ENCODE measurements at regions not wholly inside any gene's neighbourhood (a gene's known extent, or its start where the extent isn't known, plus 50 kb on each side); places are given as distances from the start of the nearest gene placed in this dataset.

DNA sequence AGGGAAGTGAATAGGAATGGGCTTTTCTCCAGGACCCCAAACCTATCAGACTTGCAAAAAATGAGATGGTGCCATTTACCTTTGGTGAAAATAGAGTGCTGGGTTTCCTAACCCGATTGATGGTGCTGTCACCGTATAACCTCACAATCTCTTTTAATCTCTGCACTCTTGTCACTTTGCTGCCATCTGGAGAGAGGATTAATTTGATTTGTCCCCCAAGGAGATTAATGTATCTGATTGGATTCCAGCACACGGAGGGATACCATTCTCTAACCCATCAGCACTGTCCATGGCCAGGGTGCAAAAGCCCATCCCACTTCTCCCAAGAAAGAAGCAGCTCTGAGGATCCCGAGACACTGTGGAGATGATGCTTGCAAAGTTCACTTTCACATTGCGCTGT lies 86.3 kb upstream of the NFE2L3 start:
- Histone ChIP-seq H3K9me3 (ENCODE audit: control insufficient read depth, low read depth, low read length) (no peaks in the 10 kb centered on the region), H3K27me3 (ENCODE audit: control insufficient read depth, insufficient read depth, low read length) (no peaks in the 10 kb centered on the region), H3K9ac (ENCODE audit: low read length) (no peak overlapping the region), H3K4me1 (ENCODE audit: control insufficient read depth, low read depth, low read length) (peaks cover 9% of the 10 kb centered on the region), H3K4me3 (ENCODE audit: low read length) (no peak overlapping the region), H3K27ac (ENCODE audit: low read length) (no peak overlapping the region), H3K36me3 (ENCODE audit: control insufficient read depth, low read depth, low read length) (no peaks in the 10 kb centered on the region)

DNA sequence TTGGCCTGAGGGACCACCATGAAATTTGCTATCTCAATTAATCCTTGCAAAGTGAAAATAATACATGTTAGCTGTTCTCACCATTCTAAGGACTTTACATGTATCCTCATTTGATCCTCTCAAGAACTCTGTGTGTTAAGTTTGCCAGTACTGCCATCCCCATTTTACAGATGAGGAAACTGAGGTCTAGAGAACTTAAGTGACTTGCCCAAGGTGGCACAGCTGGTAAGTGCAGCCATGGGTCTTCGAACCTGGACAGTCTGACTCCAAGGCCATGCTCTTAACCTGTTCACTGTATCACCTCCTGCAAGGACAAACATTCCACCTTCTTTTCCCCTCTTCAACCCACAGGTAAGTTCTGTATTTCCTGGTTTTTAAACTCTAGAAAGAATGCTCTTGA lies 85.3 kb upstream of the NFE2L3 start:
- H3K27ac ChIP-seq (ENCODE audit: low read length) = no peak overlapping the region
- H3K9me3 ChIP-seq (ENCODE audit: control insufficient read depth, low read depth, low read length) = no peaks in the 10 kb centered on the region
- H3K9ac ChIP-seq (ENCODE audit: low read length) = no peak overlapping the region
- no peaks in the 10 kb centered on the region for H3K27me3 ChIP-seq (ENCODE audit: control insufficient read depth, insufficient read depth, low read length)
- H3K4me3 ChIP-seq (ENCODE audit: low read length) = no peak overlapping the region
- no peaks in the 10 kb centered on the region for H3K36me3 ChIP-seq (ENCODE audit: control insufficient read depth, low read depth, low read length)
- no peaks in the 10 kb centered on the region for H3K4me1 ChIP-seq (ENCODE audit: control insufficient read depth, low read depth, low read length)

GRCh38 chr7:26070290-26070689 lies 81.7 kb upstream of the NFE2L3 start:
- H3K9ac ChIP-seq (ENCODE audit: low read length) = no peak overlapping the region
- no peak overlapping the region for H3K4me3 ChIP-seq (ENCODE audit: low read length)
- H3K27ac ChIP-seq (ENCODE audit: low read length) = no peak overlapping the region
- peaks cover 10% of the 10 kb centered on the region for H3K4me1 ChIP-seq (ENCODE audit: control insufficient read depth, low read depth, low read length)
- H3K9me3 ChIP-seq (ENCODE audit: control insufficient read depth, low read depth, low read length) = no peaks in the 10 kb centered on the region
- H3K36me3 ChIP-seq (ENCODE audit: control insufficient read depth, low read depth, low read length) = no peaks in the 10 kb centered on the region
- H3K27me3 ChIP-seq (ENCODE audit: control insufficient read depth, insufficient read depth, low read length) = no peaks in the 10 kb centered on the region

GRCh38 chr7:26071622-26072456 lies 80.2 kb upstream of the NFE2L3 start:
- Histone ChIP-seq H3K36me3 (ENCODE audit: control insufficient read depth, low read depth, low read length) (no peaks in the 10 kb centered on the region), H3K4me1 (ENCODE audit: control insufficient read depth, low read depth, low read length) (peaks cover 10% of the 10 kb centered on the region), H3K27me3 (ENCODE audit: control insufficient read depth, insufficient read depth, low read length) (no peaks in the 10 kb centered on the region), H3K9ac (ENCODE audit: low read length) (no peak overlapping the region), H3K4me3 (ENCODE audit: low read length) (no peak overlapping the region), H3K27ac (ENCODE audit: low read length) (no peak overlapping the region), H3K9me3 (ENCODE audit: control insufficient read depth, low read depth, low read length) (no peaks in the 10 kb centered on the region)

GRCh38 chr7:26073041-26073440 lies 79.0 kb upstream of the NFE2L3 start:
- Histone ChIP-seq H3K27me3 (ENCODE audit: control insufficient read depth, insufficient read depth, low read length) (no peaks in the 10 kb centered on the region), H3K36me3 (ENCODE audit: control insufficient read depth, low read depth, low read length) (no peaks in the 10 kb centered on the region), H3K9ac (ENCODE audit: low read length) (no peak overlapping the region), H3K4me3 (ENCODE audit: low read length) (no peak overlapping the region), H3K27ac (ENCODE audit: low read length) (peak overlapping the region; percentile 17), H3K9me3 (ENCODE audit: control insufficient read depth, low read depth, low read length) (no peaks in the 10 kb centered on the region), H3K4me1 (ENCODE audit: control insufficient read depth, low read depth, low read length) (peaks cover 10% of the 10 kb centered on the region)

GRCh38 chr7:26074919-26075318 lies 77.1 kb upstream of the NFE2L3 start:
- H3K27ac ChIP-seq (ENCODE audit: low read length) = no peak overlapping the region
- H3K9ac ChIP-seq (ENCODE audit: low read length) = no peak overlapping the region
- H3K27me3 ChIP-seq (ENCODE audit: control insufficient read depth, insufficient read depth, low read length) = no peaks in the 10 kb centered on the region
- peaks cover 13% of the 10 kb centered on the region for H3K4me1 ChIP-seq (ENCODE audit: control insufficient read depth, low read depth, low read length)
- H3K36me3 ChIP-seq (ENCODE audit: control insufficient read depth, low read depth, low read length) = no peaks in the 10 kb centered on the region
- no peak overlapping the region for H3K4me3 ChIP-seq (ENCODE audit: low read length)
- no peaks in the 10 kb centered on the region for H3K9me3 ChIP-seq (ENCODE audit: control insufficient read depth, low read depth, low read length)

GRCh38 chr7:26076691-26077090 lies 75.3 kb upstream of the NFE2L3 start:
- H3K4me1 ChIP-seq (ENCODE audit: control insufficient read depth, low read depth, low read length) = peaks cover 17% of the 10 kb centered on the region
- H3K27me3 ChIP-seq (ENCODE audit: control insufficient read depth, insufficient read depth, low read length) = no peaks in the 10 kb centered on the region
- no peak overlapping the region for H3K4me3 ChIP-seq (ENCODE audit: low read length)
- no peaks in the 10 kb centered on the region for H3K9me3 ChIP-seq (ENCODE audit: control insufficient read depth, low read depth, low read length)
- no peak overlapping the region for H3K9ac ChIP-seq (ENCODE audit: low read length)
- H3K27ac ChIP-seq (ENCODE audit: low read length) = no peak overlapping the region
- H3K36me3 ChIP-seq (ENCODE audit: control insufficient read depth, low read depth, low read length) = no peaks in the 10 kb centered on the region

GRCh38 chr7:26078437-26079336 lies 73.3 kb upstream of the NFE2L3 start:
- H3K36me3 ChIP-seq (ENCODE audit: control insufficient read depth, low read depth, low read length) = no peaks in the 10 kb centered on the region
- H3K27ac ChIP-seq (ENCODE audit: low read length) = no peak overlapping the region
- no peak overlapping the region for H3K9ac ChIP-seq (ENCODE audit: low read length)
- peak overlapping the region; percentile 5 for H3K4me3 ChIP-seq (ENCODE audit: low read length)
- H3K9me3 ChIP-seq (ENCODE audit: control insufficient read depth, low read depth, low read length) = no peaks in the 10 kb centered on the region
- H3K27me3 ChIP-seq (ENCODE audit: control insufficient read depth, insufficient read depth, low read length) = no peaks in the 10 kb centered on the region
- peaks cover 19% of the 10 kb centered on the region for H3K4me1 ChIP-seq (ENCODE audit: control insufficient read depth, low read depth, low read length)

- Histone ChIP-seq H3K9ac (ENCODE audit: low read length) (no peak overlapping the region), H3K4me3 (ENCODE audit: low read length) (no peak overlapping the region), H3K9me3 (ENCODE audit: control insufficient read depth, low read depth, low read length) (no peaks in the 10 kb centered on the region), H3K36me3 (ENCODE audit: control insufficient read depth, low read depth, low read length) (no peaks in the 10 kb centered on the region), H3K4me1 (ENCODE audit: control insufficient read depth, low read depth, low read length) (peaks cover 19% of the 10 kb centered on the region), H3K27me3 (ENCODE audit: control insufficient read depth, insufficient read depth, low read length) (no peaks in the 10 kb centered on the region), H3K27ac (ENCODE audit: low read length) (no peak overlapping the region)
These were observed 70.4 kb upstream of the NFE2L3 start for GRCh38 chr7:26081638-26082037.

- H3K27me3 ChIP-seq (ENCODE audit: control insufficient read depth, insufficient read depth, low read length) = no peaks in the 10 kb centered on the region
- no peak overlapping the region for H3K9ac ChIP-seq (ENCODE audit: low read length)
- no peak overlapping the region for H3K4me3 ChIP-seq (ENCODE audit: low read length)
- H3K27ac ChIP-seq (ENCODE audit: low read length) = no peak overlapping the region
- H3K4me1 ChIP-seq (ENCODE audit: control insufficient read depth, low read depth, low read length) = peaks cover 19% of the 10 kb centered on the region
- H3K9me3 ChIP-seq (ENCODE audit: control insufficient read depth, low read depth, low read length) = no peaks in the 10 kb centered on the region
- no peaks in the 10 kb centered on the region for H3K36me3 ChIP-seq (ENCODE audit: control insufficient read depth, low read depth, low read length)
These were observed 68.9 kb upstream of the NFE2L3 start for GRCh38 chr7:26083113-26083512.

DNA sequence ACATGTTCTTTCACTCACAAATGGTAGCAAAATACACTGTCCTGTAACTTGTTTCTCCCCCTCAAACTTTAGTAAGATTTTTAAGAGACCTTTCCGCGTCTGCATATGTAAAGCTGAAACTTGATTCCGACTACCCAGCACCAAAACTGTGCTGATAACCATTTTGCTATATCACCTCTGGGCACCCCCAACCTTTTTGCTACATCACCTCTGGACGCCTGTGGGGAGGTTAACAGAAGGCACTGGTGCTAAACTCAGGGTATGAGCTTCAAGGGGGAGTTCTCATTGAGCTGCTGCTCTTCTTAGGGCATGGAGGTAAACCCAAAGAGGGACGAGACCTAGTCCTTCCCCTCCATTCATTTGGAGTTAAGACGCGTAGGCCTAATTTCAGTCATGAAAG lies 67.6 kb upstream of the NFE2L3 start:
- Histone ChIP-seq H3K4me1 (ENCODE audit: control insufficient read depth, low read depth, low read length) (peaks cover 15% of the 10 kb centered on the region), H3K27ac (ENCODE audit: low read length) (no peak overlapping the region), H3K4me3 (ENCODE audit: low read length) (no peak overlapping the region), H3K27me3 (ENCODE audit: control insufficient read depth, insufficient read depth, low read length) (no peaks in the 10 kb centered on the region), H3K9me3 (ENCODE audit: control insufficient read depth, low read depth, low read length) (no peaks in the 10 kb centered on the region), H3K9ac (ENCODE audit: low read length) (no peak overlapping the region), H3K36me3 (ENCODE audit: control insufficient read depth, low read depth, low read length) (no peaks in the 10 kb centered on the region)
